ENCODE measurements at regions not wholly inside any gene's neighbourhood (a gene's known extent, or its start where the extent isn't known, plus 50 kb on each side); places are given as distances from the start of the nearest gene placed in this dataset.

GRCh38 chr4:97105347-97106099, 1037.8 kb downstream of the STPG2 start:
- TF ChIP-seq MYC (IDR thresholded peaks at IDR 0.05; ENCODE audit: insufficient read depth, insufficient read length, insufficient replicate concordance, low read length, severe bottlenecking) (no peak), E2F4 (IDR thresholded peaks at IDR 0.05; ENCODE audit: low read depth, low read length) (no peak), CTCF (IDR thresholded peaks at IDR 0.05 in 2 of 3, conservative IDR thresholded peaks at IDR 0.05 in 1 of 3; ENCODE audit: control insufficient read depth in 2 of 3, extremely low read depth in 1 of 3, insufficient read depth in 1 of 3, low read depth in 3 of 3, low read length in 3 of 3) (no peak)

Measured in GM12878 (cell line).